ENCODE measurements at regions not wholly inside any gene's neighbourhood (a gene's known extent, or its start where the extent isn't known, plus 50 kb on each side); places are given as distances from the start of the nearest gene placed in this dataset.

- Histone ChIP-seq H3K27ac (ENCODE audit: insufficient read depth, low read length) (no peak overlapping the region), H2BK5ac (ENCODE audit: low read depth, low read length, poor library complexity, severe bottlenecking) (no peak overlapping the region), H3K14ac (replicated peaks; ENCODE audit: low read depth, low read length) (no peak overlapping the region), H3K36me3 (ENCODE audit: control insufficient read depth, insufficient read depth, low read length) (no peaks in the 10 kb centered on the region), H3K27me3 (ENCODE audit: control insufficient read depth, insufficient read depth, low read length) (peaks cover 5% of the 10 kb centered on the region), H2AK5ac (ENCODE audit: low read depth, low read length) (no peak overlapping the region), H3K9me3 (ENCODE audit: control insufficient read depth, insufficient read depth, low read length) (no peaks in the 10 kb centered on the region), H3K4me2 (ENCODE audit: low read depth, low read length) (no peak overlapping the region), H2AFZ (replicated peaks; ENCODE audit: low read length, poor library complexity) (no peak overlapping the region), H2BK20ac (ENCODE audit: low read depth, low read length) (no peak overlapping the region), H3K4me1 (ENCODE audit: control insufficient read depth, insufficient read depth, low read length) (no peaks in the 10 kb centered on the region), H3K4me3 (ENCODE audit: insufficient read depth, low read depth, low read length) (no peak overlapping the region), H3K18ac (ENCODE audit: low read depth, low read length) (no peak overlapping the region), H2AK9ac (replicated peaks; ENCODE audit: low read depth, low read length, poor library complexity) (no peak overlapping the region), H3K4ac (ENCODE audit: low read depth, low read length) (no peak overlapping the region), H3K9me1 (ENCODE audit: insufficient read depth, low read length) (no peaks in the 10 kb centered on the region), H3K79me1 (ENCODE audit: low read depth in 1 of 2, low read length in 2 of 2) (no peaks in the 10 kb centered on the region), H3K23ac (ENCODE audit: low read depth, low read length) (no peak overlapping the region), H4K8ac (ENCODE audit: low read depth in 2 of 2, low read length in 2 of 2) (no peak overlapping the region), H2BK120ac (ENCODE audit: low read depth, low read length) (no peak overlapping the region), H3K56ac (ENCODE audit: extremely low read depth, insufficient read depth, low read length) (no peak overlapping the region), H4K20me1 (ENCODE audit: insufficient read depth, low read length) (no peaks in the 10 kb centered on the region), H2BK15ac (ENCODE audit: low read depth, low read length) (no peak overlapping the region), H4K5ac (ENCODE audit: low read depth, low read length) (no peak overlapping the region), H4K91ac (ENCODE audit: insufficient read depth, low read depth, low read length) (no peak overlapping the region), H3K9ac (ENCODE audit: low read depth, low read length) (no peak overlapping the region)
- ChIA-PET CTCF (no interaction called here), POLR2A (ENCODE audit: unreplicated experiment) (no interaction called here)
- in situ Hi-C loops (cut with MboI; ENCODE audit: low sequenced_read_pairs) (no loop called here), dilution Hi-C loops (cut with HindIII; ENCODE audit: low sequenced_read_pairs, unreplicated experiment) (no loop called here), intact Hi-C loops (cut with micrococcal nuclease) (no loop called here)
- TF ChIP-seq MAFK (IDR thresholded peaks at IDR 0.05; ENCODE audit: low read depth, low read length) = no peak
- TF ChIP-seq BHLHE40 (IDR thresholded peaks at IDR 0.05; ENCODE audit: low read depth, low read length) = no peak
- TF ChIP-seq, protein P1, sequence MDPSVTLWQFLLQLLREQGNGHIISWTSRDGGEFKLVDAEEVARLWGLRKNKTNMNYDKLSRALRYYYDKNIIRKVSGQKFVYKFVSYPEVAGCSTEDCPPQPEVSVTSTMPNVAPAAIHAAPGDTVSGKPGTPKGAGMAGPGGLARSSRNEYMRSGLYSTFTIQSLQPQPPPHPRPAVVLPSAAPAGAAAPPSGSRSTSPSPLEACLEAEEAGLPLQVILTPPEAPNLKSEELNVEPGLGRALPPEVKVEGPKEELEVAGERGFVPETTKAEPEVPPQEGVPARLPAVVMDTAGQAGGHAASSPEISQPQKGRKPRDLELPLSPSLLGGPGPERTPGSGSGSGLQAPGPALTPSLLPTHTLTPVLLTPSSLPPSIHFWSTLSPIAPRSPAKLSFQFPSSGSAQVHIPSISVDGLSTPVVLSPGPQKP (IDR thresholded peaks at IDR 0.05; ENCODE audit: borderline replicate concordance, low read depth, low read length) = no peak
- no peak for TF ChIP-seq FOS (IDR thresholded peaks at IDR 0.05; ENCODE audit: low read depth, low read length)
- TF ChIP-seq CEBPB (IDR thresholded peaks at IDR 0.05; ENCODE audit: low read depth, low read length) = no peak
- no peak for TF ChIP-seq MXI1 (IDR thresholded peaks at IDR 0.05; ENCODE audit: borderline replicate concordance, low read depth, low read length)
- TF ChIP-seq, protein P2, sequence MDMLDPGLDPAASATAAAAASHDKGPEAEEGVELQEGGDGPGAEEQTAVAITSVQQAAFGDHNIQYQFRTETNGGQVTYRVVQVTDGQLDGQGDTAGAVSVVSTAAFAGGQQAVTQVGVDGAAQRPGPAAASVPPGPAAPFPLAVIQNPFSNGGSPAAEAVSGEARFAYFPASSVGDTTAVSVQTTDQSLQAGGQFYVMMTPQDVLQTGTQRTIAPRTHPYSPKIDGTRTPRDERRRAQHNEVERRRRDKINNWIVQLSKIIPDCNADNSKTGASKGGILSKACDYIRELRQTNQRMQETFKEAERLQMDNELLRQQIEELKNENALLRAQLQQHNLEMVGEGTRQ (IDR thresholded peaks at IDR 0.05; ENCODE audit: low read depth, low read length) = no peak
- TF ChIP-seq, protein P3, sequence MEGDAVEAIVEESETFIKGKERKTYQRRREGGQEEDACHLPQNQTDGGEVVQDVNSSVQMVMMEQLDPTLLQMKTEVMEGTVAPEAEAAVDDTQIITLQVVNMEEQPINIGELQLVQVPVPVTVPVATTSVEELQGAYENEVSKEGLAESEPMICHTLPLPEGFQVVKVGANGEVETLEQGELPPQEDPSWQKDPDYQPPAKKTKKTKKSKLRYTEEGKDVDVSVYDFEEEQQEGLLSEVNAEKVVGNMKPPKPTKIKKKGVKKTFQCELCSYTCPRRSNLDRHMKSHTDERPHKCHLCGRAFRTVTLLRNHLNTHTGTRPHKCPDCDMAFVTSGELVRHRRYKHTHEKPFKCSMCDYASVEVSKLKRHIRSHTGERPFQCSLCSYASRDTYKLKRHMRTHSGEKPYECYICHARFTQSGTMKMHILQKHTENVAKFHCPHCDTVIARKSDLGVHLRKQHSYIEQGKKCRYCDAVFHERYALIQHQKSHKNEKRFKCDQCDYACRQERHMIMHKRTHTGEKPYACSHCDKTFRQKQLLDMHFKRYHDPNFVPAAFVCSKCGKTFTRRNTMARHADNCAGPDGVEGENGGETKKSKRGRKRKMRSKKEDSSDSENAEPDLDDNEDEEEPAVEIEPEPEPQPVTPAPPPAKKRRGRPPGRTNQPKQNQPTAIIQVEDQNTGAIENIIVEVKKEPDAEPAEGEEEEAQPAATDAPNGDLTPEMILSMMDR (conservative IDR thresholded peaks at IDR 0.05; ENCODE audit: low read depth, low read length) = no peak
- TF ChIP-seq NFE2L2 (IDR thresholded peaks at IDR 0.05; ENCODE audit: low read depth, low read length) = no peak
- no peak for TF ChIP-seq POLR2A (IDR thresholded peaks at IDR 0.05; ENCODE audit: low read depth, low read length)
- TF ChIP-seq CHD1 (IDR thresholded peaks at IDR 0.05; ENCODE audit: low read depth, low read length) = no peak
- TF ChIP-seq RFX5 (IDR thresholded peaks at IDR 0.05; ENCODE audit: low read depth, low read length) = no peak
- TF ChIP-seq RCOR1 (IDR thresholded peaks at IDR 0.05; ENCODE audit: insufficient replicate concordance, low read length) = no peak
- TF ChIP-seq RAD21 (IDR thresholded peaks at IDR 0.05; ENCODE audit: low read length) = no peak
- ATAC-seq (ENCODE audit: low read depth) (no peak), DNase-seq (no peak)
- no CpG with 5 or more reads among the region's 8 CpGs for WGBS, 2 experiments (ENCODE audit: extremely low coverage in 2 of 2, insufficient read length in 1 of 2)
- no TSS peak for BruUV-seq (replicated peaks)
These were observed 110.3 kb upstream of the TMEM45B start for GRCh38 chr11:129705341-129705740.

Data from IMR-90 (cell line).